Heart left ventricle (tissue), 13 donors: ENCODE measurements at regions not wholly inside any gene's neighbourhood (a gene's known extent, or its start where the extent isn't known, plus 50 kb on each side); places are given as distances from the start of the nearest gene placed in this dataset.

Source experiments
- POLR2A ChIP-seq, 2 donors: fragments of 450-650 bp; IDR thresholded peaks; one replicate each; pipeline ENCODE4 v1.6.1; 2017; ENCODE audit warnings: antibody characterized with exemption in 2 of 2, mild to moderate bottlenecking in 2 of 2, moderate library complexity in 2 of 2
- TF ChIP-seq, protein P1 (sequence below), 12 donors: fragments of 200-600 bp; sonication (generic) in 4 of 12; IDR thresholded peaks; one replicate each; pipeline versions ENCODE4 v1.5.0 to v1.8.0; 2018 to 2022; ENCODE audit warnings: antibody characterized with exemption in 12 of 12, mild to moderate bottlenecking in 5 of 12
- donor health status: ischemic (EF 13 %, LVEDD 7.1; RV severe dilation, severe dysfunction).
- donor health status: DM: no; HTN: yes; CAD: no.
- donor health status: DM: no; HTN: no; CAD: no.
- donor health status: ischemic (EF 25% LVEDD 6.9; RV normal size, moderate dysfunction).
- donor health status: ischemic (EF 25% LVEDD 5.7; RV mildly dilated, moderate dysfunction).
- donor health status: ischemic (EF 35%, LVEDD 5.7; RV mildly dilated, moderate dysfunction).
- donor health status: nonischemic (EF 11% LVEDD 7.7; RV severe dilation, severe dysfunction).
- donor health status: DM: yes; HTN: yes; CAD: no.
- donor health status: PGD.
- donor health status: ischemic (EF 29% LVEDD 5.4; RV normal size, mild dysfunction).
- donor health status: nonischemic (EF 23%, LVEDD 6.1; RV moderate dilation, normal function).

DNA sequence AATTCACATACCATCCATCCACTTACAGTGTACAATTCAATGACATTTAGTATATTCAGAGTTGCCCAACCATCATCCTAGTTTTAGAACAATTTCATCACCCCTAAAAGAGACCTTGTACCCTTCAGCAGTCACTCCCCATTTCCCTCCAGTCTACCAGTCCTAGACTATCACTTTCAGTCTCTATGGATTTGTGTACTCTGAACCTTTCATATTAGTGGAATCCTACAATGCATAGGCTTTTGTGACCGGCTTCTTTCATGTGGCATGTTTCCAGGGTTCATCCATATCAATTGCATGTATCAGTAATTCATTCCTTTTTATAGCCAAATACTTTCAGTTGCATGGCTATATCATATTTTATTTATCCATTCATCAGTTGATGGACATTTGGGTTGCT is 53.5 kb upstream of the SEMA3E start:
- TF ChIP-seq, protein P1, sequence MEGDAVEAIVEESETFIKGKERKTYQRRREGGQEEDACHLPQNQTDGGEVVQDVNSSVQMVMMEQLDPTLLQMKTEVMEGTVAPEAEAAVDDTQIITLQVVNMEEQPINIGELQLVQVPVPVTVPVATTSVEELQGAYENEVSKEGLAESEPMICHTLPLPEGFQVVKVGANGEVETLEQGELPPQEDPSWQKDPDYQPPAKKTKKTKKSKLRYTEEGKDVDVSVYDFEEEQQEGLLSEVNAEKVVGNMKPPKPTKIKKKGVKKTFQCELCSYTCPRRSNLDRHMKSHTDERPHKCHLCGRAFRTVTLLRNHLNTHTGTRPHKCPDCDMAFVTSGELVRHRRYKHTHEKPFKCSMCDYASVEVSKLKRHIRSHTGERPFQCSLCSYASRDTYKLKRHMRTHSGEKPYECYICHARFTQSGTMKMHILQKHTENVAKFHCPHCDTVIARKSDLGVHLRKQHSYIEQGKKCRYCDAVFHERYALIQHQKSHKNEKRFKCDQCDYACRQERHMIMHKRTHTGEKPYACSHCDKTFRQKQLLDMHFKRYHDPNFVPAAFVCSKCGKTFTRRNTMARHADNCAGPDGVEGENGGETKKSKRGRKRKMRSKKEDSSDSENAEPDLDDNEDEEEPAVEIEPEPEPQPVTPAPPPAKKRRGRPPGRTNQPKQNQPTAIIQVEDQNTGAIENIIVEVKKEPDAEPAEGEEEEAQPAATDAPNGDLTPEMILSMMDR (IDR thresholded peaks at IDR 0.05) = no peak
- TF ChIP-seq POLR2A (IDR thresholded peaks at IDR 0.05) = no peak
